Liver (tissue), 7 donors: ENCODE measurements at regions not wholly inside any gene's neighbourhood (a gene's known extent, or its start where the extent isn't known, plus 50 kb on each side); places are given as distances from the start of the nearest gene placed in this dataset.

Experiments used
- DNase-seq: peaks from one replicate; pipeline ENCODE4 v3.0.0-alpha.2; 2017; ENCODE audit warnings: low spot score
- H3K27ac ChIP-seq, 2 donors: one replicate each; pipeline ENCODE4 v1.7.0; 2013; ENCODE audit warnings: inconsistent platforms in 2 of 2, low read length in 2 of 2, control low read depth in 1 of 2, low read depth in 1 of 2, mild to moderate bottlenecking in 1 of 2
- H3K27me3 ChIP-seq, 4 donors: one replicate each; pipeline versions ENCODE4 v1.6.1 to v1.7.0; 2013; ENCODE audit warnings: low read length in 3 of 4, inconsistent platforms in 1 of 4, mild to moderate bottlenecking in 1 of 4, moderate library complexity in 1 of 4; ENCODE audit not compliant: control insufficient read depth in 4 of 4, insufficient read depth in 4 of 4
- H3K36me3 ChIP-seq, 4 donors: one replicate each; pipeline versions ENCODE4 v1.6.1 to v1.7.0; 2013; ENCODE audit warnings: low read length in 3 of 4, mild to moderate bottlenecking in 3 of 4, low read depth in 1 of 4, moderate library complexity in 1 of 4; ENCODE audit not compliant: control insufficient read depth in 4 of 4, insufficient read depth in 3 of 4
- H3K4me1 ChIP-seq, 4 donors: one replicate each; pipeline versions ENCODE4 v1.6.1 to v1.7.0; 2013; ENCODE audit warnings: low read length in 3 of 4, mild to moderate bottlenecking in 3 of 4, moderate library complexity in 1 of 4; ENCODE audit not compliant: control insufficient read depth in 4 of 4, insufficient read depth in 4 of 4
- H3K4me3 ChIP-seq, 3 donors: one replicate each; pipeline versions ENCODE4 v1.6.1 to v1.7.0; 2013; ENCODE audit warnings: low read length in 3 of 3, control low read depth in 1 of 3, low read depth in 1 of 3, mild to moderate bottlenecking in 1 of 3
- H3K9ac ChIP-seq, 2 donors: one replicate each; pipeline ENCODE4 v1.7.0; 2013; ENCODE audit warnings: low read length in 2 of 2, mild to moderate bottlenecking in 2 of 2, moderate library complexity in 2 of 2, control low read depth in 1 of 2, low read depth in 1 of 2
- H3K9me3 ChIP-seq, 4 donors: one replicate each; pipeline versions ENCODE4 v1.6.1 to v1.7.0; 2013; ENCODE audit warnings: low read length in 3 of 4; ENCODE audit not compliant: control insufficient read depth in 4 of 4
- EGR1 ChIP-seq, 2 donors: IDR thresholded peaks; 2 replicates each; pipeline ENCODE4 v1.6.1; 2016 to 2018; ENCODE audit warnings: antibody characterized with exemption in 2 of 2, low read depth in 2 of 2
- FOXA1 ChIP-seq: IDR thresholded peaks from 2 replicates; pipeline ENCODE4 v1.6.1; 2016; ENCODE audit warnings: antibody characterized with exemption
- GABPA ChIP-seq, 2 donors: IDR thresholded peaks in 1 of 2; conservative IDR thresholded peaks in 1 of 2; 2 replicates each; pipeline ENCODE4 v1.6.1; 2016; ENCODE audit warnings: antibody characterized with exemption in 2 of 2, mild to moderate bottlenecking in 1 of 2, moderate library complexity in 1 of 2
- HNF4A ChIP-seq, 2 donors: conservative IDR thresholded peaks; 2 replicates each; pipeline ENCODE4 v1.6.1; 2016; ENCODE audit warnings: antibody characterized with exemption in 2 of 2, mild to moderate bottlenecking in 2 of 2
- JUND ChIP-seq, 2 donors: IDR thresholded peaks; 2 replicates each; pipeline ENCODE4 v1.6.1; 2016; ENCODE audit warnings: antibody characterized with exemption in 2 of 2
- NR2F2 ChIP-seq: IDR thresholded peaks from 2 replicates; pipeline ENCODE4 v1.6.1; 2016; ENCODE audit warnings: antibody characterized with exemption
- RAD21 ChIP-seq, 2 donors: IDR thresholded peaks; 2 replicates each; pipeline ENCODE4 v1.6.1; 2016; ENCODE audit warnings: antibody characterized with exemption in 2 of 2, mild to moderate bottlenecking in 2 of 2
- RXRA ChIP-seq, 2 donors: IDR thresholded peaks; 2 replicates each; pipeline ENCODE4 v1.6.1; 2017 to 2018; ENCODE audit warnings: antibody characterized with exemption in 2 of 2, mild to moderate bottlenecking in 1 of 2
- SP1 ChIP-seq: IDR thresholded peaks from 2 replicates; pipeline ENCODE4 v1.6.1; 2018; ENCODE audit warnings: antibody characterized with exemption, mild to moderate bottlenecking
- YY1 ChIP-seq: IDR thresholded peaks from 2 replicates; pipeline ENCODE4 v1.6.1; 2016; ENCODE audit warnings: antibody characterized with exemption, mild to moderate bottlenecking
- ZBTB33 ChIP-seq: IDR thresholded peaks from 2 replicates; pipeline ENCODE4 v1.6.1; 2016; ENCODE audit warnings: antibody characterized with exemption
- WGBS: extraction: QIAGEN DNeasy Blood & Tissue Kit; methylation state at CpG from one replicate; pipeline ENCODE4 v1.1.7; 2013; 5-methylcytosine and 5-hydroxymethylcytosine counted together
- TF ChIP-seq, protein P1 (sequence below): IDR thresholded peaks from 2 replicates; pipeline ENCODE4 v1.6.1; 2016; ENCODE audit warnings: antibody characterized with exemption
- TF ChIP-seq, protein P2 (sequence below): IDR thresholded peaks from 2 replicates; pipeline ENCODE4 v1.6.1; 2016; ENCODE audit warnings: antibody characterized with exemption, mild to moderate bottlenecking
- donor health status: healthy.
- donor health status: healthy.
- donor health status: healthy.
- donor health status: healthy.

- Histone ChIP-seq H3K36me3 (no peaks in the 10 kb centered on the region), H3K9me3 (no peaks in the 10 kb centered on the region), H3K4me1 (no peaks in the 10 kb centered on the region), H3K9ac (no peak overlapping the region), H3K27ac (no peak overlapping the region), H3K27me3 (peaks cover 0 to 2% (median 0%) of the 10 kb centered on the region in 4 donors), H3K4me3 (no peak overlapping the region)
- DNase-seq = no peak
- WGBS = 92% methylated on average over 1 of the region's 1 CpG
- TF ChIP-seq YY1 = no peak
- TF ChIP-seq, protein P1, sequence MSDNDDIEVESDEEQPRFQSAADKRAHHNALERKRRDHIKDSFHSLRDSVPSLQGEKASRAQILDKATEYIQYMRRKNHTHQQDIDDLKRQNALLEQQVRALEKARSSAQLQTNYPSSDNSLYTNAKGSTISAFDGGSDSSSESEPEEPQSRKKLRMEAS = no peak
- TF ChIP-seq SP1 = no peak
- TF ChIP-seq JUND (IDR thresholded peaks at IDR 0.05) = no peak
- TF ChIP-seq NR2F2 = no peak
- no peak for TF ChIP-seq ZBTB33
- no peak for TF ChIP-seq FOXA1
- no peak for TF ChIP-seq EGR1 (IDR thresholded peaks at IDR 0.05; ENCODE audit: low read depth in 2 of 2)
Observed at GRCh38 chrX:109943740-109944092, 59.2 kb upstream of the TMEM164 start.

GRCh38 chrX:109952050-109952449 lies 50.9 kb upstream of the TMEM164 start:
- Histone ChIP-seq H3K4me1 (no peaks in the 10 kb centered on the region), H3K27ac (no peak overlapping the region), H3K36me3 (no peaks in the 10 kb centered on the region), H3K9me3 (no peaks in the 10 kb centered on the region), H3K27me3 (no peaks in the 10 kb centered on the region), H3K9ac (no peak overlapping the region), H3K4me3 (no peak overlapping the region)
- no peak for DNase-seq
- no peak for TF ChIP-seq GABPA (IDR thresholded peaks at IDR 0.05 in 1 of 2, conservative IDR thresholded peaks at IDR 0.05 in 1 of 2)
- 87% methylated on average over 2 of the region's 2 CpGs for WGBS

GRCh38 chrX:109952985-109953905 lies 49.7 kb upstream of the TMEM164 start:
- TF ChIP-seq, protein P1 = no peak
- no peak for TF ChIP-seq JUND (IDR thresholded peaks at IDR 0.05)
- TF ChIP-seq RXRA (IDR thresholded peaks at IDR 0.05) = no peak
- TF ChIP-seq SP1 = no peak
- TF ChIP-seq RAD21 (IDR thresholded peaks at IDR 0.05) = no peak
- TF ChIP-seq NR2F2 = no peak
- TF ChIP-seq EGR1 (IDR thresholded peaks at IDR 0.05; ENCODE audit: low read depth in 2 of 2) = no peak
- no peak for TF ChIP-seq HNF4A (conservative IDR thresholded peaks at IDR 0.05)
- TF ChIP-seq, protein P2, sequence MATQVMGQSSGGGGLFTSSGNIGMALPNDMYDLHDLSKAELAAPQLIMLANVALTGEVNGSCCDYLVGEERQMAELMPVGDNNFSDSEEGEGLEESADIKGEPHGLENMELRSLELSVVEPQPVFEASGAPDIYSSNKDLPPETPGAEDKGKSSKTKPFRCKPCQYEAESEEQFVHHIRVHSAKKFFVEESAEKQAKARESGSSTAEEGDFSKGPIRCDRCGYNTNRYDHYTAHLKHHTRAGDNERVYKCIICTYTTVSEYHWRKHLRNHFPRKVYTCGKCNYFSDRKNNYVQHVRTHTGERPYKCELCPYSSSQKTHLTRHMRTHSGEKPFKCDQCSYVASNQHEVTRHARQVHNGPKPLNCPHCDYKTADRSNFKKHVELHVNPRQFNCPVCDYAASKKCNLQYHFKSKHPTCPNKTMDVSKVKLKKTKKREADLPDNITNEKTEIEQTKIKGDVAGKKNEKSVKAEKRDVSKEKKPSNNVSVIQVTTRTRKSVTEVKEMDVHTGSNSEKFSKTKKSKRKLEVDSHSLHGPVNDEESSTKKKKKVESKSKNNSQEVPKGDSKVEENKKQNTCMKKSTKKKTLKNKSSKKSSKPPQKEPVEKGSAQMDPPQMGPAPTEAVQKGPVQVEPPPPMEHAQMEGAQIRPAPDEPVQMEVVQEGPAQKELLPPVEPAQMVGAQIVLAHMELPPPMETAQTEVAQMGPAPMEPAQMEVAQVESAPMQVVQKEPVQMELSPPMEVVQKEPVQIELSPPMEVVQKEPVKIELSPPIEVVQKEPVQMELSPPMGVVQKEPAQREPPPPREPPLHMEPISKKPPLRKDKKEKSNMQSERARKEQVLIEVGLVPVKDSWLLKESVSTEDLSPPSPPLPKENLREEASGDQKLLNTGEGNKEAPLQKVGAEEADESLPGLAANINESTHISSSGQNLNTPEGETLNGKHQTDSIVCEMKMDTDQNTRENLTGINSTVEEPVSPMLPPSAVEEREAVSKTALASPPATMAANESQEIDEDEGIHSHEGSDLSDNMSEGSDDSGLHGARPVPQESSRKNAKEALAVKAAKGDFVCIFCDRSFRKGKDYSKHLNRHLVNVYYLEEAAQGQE = no peak
- no peak for TF ChIP-seq FOXA1
- no peak overlapping the region for H3K4me3 ChIP-seq
- H3K27ac ChIP-seq = no peak overlapping the region
- DNase-seq = no peak
- no peak overlapping the region for H3K9ac ChIP-seq
- no peaks in the 10 kb centered on the region for H3K27me3 ChIP-seq
- no peaks in the 10 kb centered on the region for H3K36me3 ChIP-seq
- 91% methylated on average over 4 of the region's 4 CpGs for WGBS
- H3K4me1 ChIP-seq = no peaks in the 10 kb centered on the region
- no peaks in the 10 kb centered on the region for H3K9me3 ChIP-seq
